Progenitor cell of endocrine pancreas (in vitro differentiated cells): ENCODE measurements at regions not wholly inside any gene's neighbourhood (a gene's known extent, or its start where the extent isn't known, plus 50 kb on each side); places are given as distances from the start of the nearest gene placed in this dataset.

Source experiments
- DNase-seq: peaks from one replicate; pipeline ENCODE4 v3.0.0; 2021; ENCODE audit warnings: low spot score; ENCODE audit not compliant: unreplicated experiment
- H3K27ac Mint-ChIP-seq: 2 replicates; pipeline ENCODE4 v1.8.0; 2021; ENCODE audit warnings: mild to moderate bottlenecking, moderate library complexity, mixed read lengths
- H3K27me3 Mint-ChIP-seq: 2 replicates; pipeline ENCODE4 v1.8.0; 2021; ENCODE audit warnings: mixed read lengths
- H3K36me3 Mint-ChIP-seq: 2 replicates; pipeline ENCODE4 v1.8.0; 2022; ENCODE audit warnings: mixed read lengths; ENCODE audit not compliant: insufficient read depth
- H3K4me1 Mint-ChIP-seq: 2 replicates; pipeline ENCODE4 v1.8.0; 2021; ENCODE audit warnings: low read depth, mixed read lengths
- H3K4me3 Mint-ChIP-seq: 2 replicates; pipeline ENCODE4 v1.8.0; 2021; ENCODE audit warnings: low read depth, mild to moderate bottlenecking, moderate library complexity, mixed read lengths
- H3K9me3 Mint-ChIP-seq: 2 replicates; pipeline ENCODE4 v1.8.0; 2021; ENCODE audit warnings: low read depth, mixed read lengths
- TF ChIP-seq, protein P1 (sequence below): fragments of 200-600 bp; sonication (generic); IDR thresholded peaks from one replicate; pipeline ENCODE4 v1.5.0; 2021; ENCODE audit warnings: antibody characterized with exemption, mild to moderate bottlenecking; ENCODE audit not compliant: unreplicated experiment

- DNase-seq, result no peak
- Mint-ChIP-seq H3K27ac (no peak overlapping the region), H3K4me3 (peak overlapping the region; percentile 56), H3K9me3 (no peaks in the 10 kb centered on the region), H3K4me1 (peaks cover 27% of the 10 kb centered on the region), H3K27me3 (peaks cover 12% of the 10 kb centered on the region), H3K36me3 (no peaks in the 10 kb centered on the region)
- TF ChIP-seq, protein P1, sequence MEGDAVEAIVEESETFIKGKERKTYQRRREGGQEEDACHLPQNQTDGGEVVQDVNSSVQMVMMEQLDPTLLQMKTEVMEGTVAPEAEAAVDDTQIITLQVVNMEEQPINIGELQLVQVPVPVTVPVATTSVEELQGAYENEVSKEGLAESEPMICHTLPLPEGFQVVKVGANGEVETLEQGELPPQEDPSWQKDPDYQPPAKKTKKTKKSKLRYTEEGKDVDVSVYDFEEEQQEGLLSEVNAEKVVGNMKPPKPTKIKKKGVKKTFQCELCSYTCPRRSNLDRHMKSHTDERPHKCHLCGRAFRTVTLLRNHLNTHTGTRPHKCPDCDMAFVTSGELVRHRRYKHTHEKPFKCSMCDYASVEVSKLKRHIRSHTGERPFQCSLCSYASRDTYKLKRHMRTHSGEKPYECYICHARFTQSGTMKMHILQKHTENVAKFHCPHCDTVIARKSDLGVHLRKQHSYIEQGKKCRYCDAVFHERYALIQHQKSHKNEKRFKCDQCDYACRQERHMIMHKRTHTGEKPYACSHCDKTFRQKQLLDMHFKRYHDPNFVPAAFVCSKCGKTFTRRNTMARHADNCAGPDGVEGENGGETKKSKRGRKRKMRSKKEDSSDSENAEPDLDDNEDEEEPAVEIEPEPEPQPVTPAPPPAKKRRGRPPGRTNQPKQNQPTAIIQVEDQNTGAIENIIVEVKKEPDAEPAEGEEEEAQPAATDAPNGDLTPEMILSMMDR, result no peak
These were observed 531.4 kb downstream of the TMEM182 start for GRCh38 chr2:103293067-103293741.

- Mint-ChIP-seq H3K4me3 (peak overlapping the region; percentile 56), H3K27me3 (peaks cover 12% of the 10 kb centered on the region), H3K36me3 (no peaks in the 10 kb centered on the region), H3K4me1 (peaks cover 27% of the 10 kb centered on the region), H3K9me3 (no peaks in the 10 kb centered on the region), H3K27ac (no peak overlapping the region)
- TF ChIP-seq, protein P1, result no peak
- DNase-seq, result no peak
These were observed 531.9 kb downstream of the TMEM182 start for GRCh38 chr2:103293742-103294077.

DNA sequence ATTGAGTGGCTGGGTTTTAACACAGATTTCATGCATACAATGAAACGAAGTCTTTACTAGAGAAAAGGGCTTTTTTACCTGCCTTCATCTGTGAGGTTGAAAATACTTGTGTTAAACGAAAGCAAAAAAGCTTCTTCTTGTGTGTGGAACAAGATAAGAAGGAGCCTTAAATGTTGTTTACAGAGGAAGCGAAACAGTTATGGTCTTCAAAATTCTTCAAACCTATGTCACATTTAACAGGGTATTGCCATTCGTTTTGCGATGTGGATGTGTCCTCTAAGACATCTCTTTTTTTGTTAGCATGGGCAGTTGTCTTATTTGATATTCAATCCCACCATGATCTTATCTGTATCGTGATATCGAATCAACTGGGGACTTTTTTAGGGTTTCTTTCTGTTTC lies 532.6 kb downstream of the TMEM182 start:
- Mint-ChIP-seq H3K36me3 (no peaks in the 10 kb centered on the region), H3K27ac (no peak overlapping the region), H3K9me3 (no peaks in the 10 kb centered on the region), H3K4me1 (peaks cover 27% of the 10 kb centered on the region), H3K4me3 (no peak overlapping the region), H3K27me3 (peaks cover 12% of the 10 kb centered on the region)
- DNase-seq, result no peak
- TF ChIP-seq, protein P1, result no peak

- H3K27me3 Mint-ChIP-seq, result peaks cover 12% of the 10 kb centered on the region
- H3K36me3 Mint-ChIP-seq, result no peaks in the 10 kb centered on the region
- H3K27ac Mint-ChIP-seq, result no peak overlapping the region
- H3K9me3 Mint-ChIP-seq, result no peaks in the 10 kb centered on the region
- TF ChIP-seq, protein P1, result no peak
- H3K4me3 Mint-ChIP-seq, result no peak overlapping the region
- peaks cover 26% of the 10 kb centered on the region for H3K4me1 Mint-ChIP-seq
- no peak for DNase-seq
These were observed 533.8 kb downstream of the TMEM182 start for GRCh38 chr2:103295591-103295990.

DNA sequence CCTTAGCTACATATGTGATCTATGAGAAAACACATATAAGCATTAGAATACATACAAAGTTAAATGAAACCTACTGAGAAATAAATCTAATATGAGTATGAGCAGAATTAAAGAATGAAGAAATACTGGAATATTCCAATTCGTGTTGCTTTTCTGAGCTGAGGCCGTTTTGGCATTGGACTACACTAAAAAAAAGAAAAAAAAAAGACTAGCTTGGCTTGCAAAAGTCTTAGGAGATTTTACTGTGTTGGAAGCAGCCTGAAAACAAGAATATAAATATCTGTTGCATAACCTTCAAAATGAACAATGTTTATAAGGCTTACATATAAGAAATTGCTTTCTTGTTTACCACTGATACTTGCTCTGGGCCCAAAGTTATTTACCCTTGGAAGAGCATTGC lies 562.8 kb downstream of the TMEM182 start:
- no peaks in the 10 kb centered on the region for H3K4me1 Mint-ChIP-seq
- H3K4me3 Mint-ChIP-seq, result no peak overlapping the region
- no peaks in the 10 kb centered on the region for H3K27me3 Mint-ChIP-seq
- TF ChIP-seq, protein P1, result no peak
- no peaks in the 10 kb centered on the region for H3K36me3 Mint-ChIP-seq
- no peak for DNase-seq
- H3K27ac Mint-ChIP-seq, result no peak overlapping the region
- H3K9me3 Mint-ChIP-seq, result no peaks in the 10 kb centered on the region
